Heart left ventricle (tissue), 13 donors: ENCODE measurements at regions not wholly inside any gene's neighbourhood (a gene's known extent, or its start where the extent isn't known, plus 50 kb on each side); places are given as distances from the start of the nearest gene placed in this dataset.

ENCODE experiments used
- CTCF ChIP-seq, 12 donors: fragments of 200-600 bp; sonication (generic) in 4 of 12; IDR thresholded peaks; one replicate each; pipeline versions ENCODE4 v1.5.0 to v1.8.0; 2018 to 2022; ENCODE audit warnings: antibody characterized with exemption in 12 of 12, mild to moderate bottlenecking in 5 of 12
- POLR2A ChIP-seq, 2 donors: fragments of 450-650 bp; IDR thresholded peaks; one replicate each; pipeline ENCODE4 v1.6.1; 2017; ENCODE audit warnings: antibody characterized with exemption in 2 of 2, mild to moderate bottlenecking in 2 of 2, moderate library complexity in 2 of 2
- donor health status: ischemic (EF 13 %, LVEDD 7.1; RV severe dilation, severe dysfunction).
- donor health status: DM: no; HTN: yes; CAD: no.
- donor health status: DM: no; HTN: no; CAD: no.
- donor health status: ischemic (EF 25% LVEDD 6.9; RV normal size, moderate dysfunction).
- donor health status: ischemic (EF 25% LVEDD 5.7; RV mildly dilated, moderate dysfunction).
- donor health status: ischemic (EF 35%, LVEDD 5.7; RV mildly dilated, moderate dysfunction).
- donor health status: nonischemic (EF 11% LVEDD 7.7; RV severe dilation, severe dysfunction).
- donor health status: DM: yes; HTN: yes; CAD: no.
- donor health status: PGD.
- donor health status: ischemic (EF 29% LVEDD 5.4; RV normal size, mild dysfunction).
- donor health status: nonischemic (EF 23%, LVEDD 6.1; RV moderate dilation, normal function).

GRCh38 chr5:98108497-98108896 is 665.0 kb upstream of the RGMB start:
- TF ChIP-seq CTCF (IDR thresholded peaks at IDR 0.05) (no peak), POLR2A (IDR thresholded peaks at IDR 0.05) (no peak)
